T-cell (primary cell): ENCODE measurements at regions not wholly inside any gene's neighbourhood (a gene's known extent, or its start where the extent isn't known, plus 50 kb on each side); places are given as distances from the start of the nearest gene placed in this dataset.

ENCODE experiments used
- ATAC-seq, 4 experiments: fragments of 200-7000 bp in 3 of 4; fragments of 150-1000 bp in 1 of 4; cut with Tn5 transposase; replicated peaks in 1 of 4; 1 replicate in 3 of 4; 2 replicates in 1 of 4; pipeline ENCODE4 v1.10.0; 2021; ENCODE audit warnings: moderate library complexity in 3 of 4, mild to moderate bottlenecking in 2 of 4, moderate number of reproducible peaks in 1 of 4
- CTCF ChIA-PET, 2 donors: fragments of 300-600 bp; sonication (Branson Sonifier 250); formaldehyde crosslinking; loops; one replicate each; lab custom pipeline; 2022; ENCODE audit warnings: antibody characterized with exemption in 2 of 2; lab: Charles Lee
- POLR2A ChIA-PET, 2 donors: fragments of 300-600 bp; sonication (Branson Sonifier 250); formaldehyde crosslinking; loops; one replicate each; lab custom pipeline; 2022; ENCODE audit warnings: antibody characterized with exemption in 2 of 2; lab: Charles Lee
- DNase-seq, 35 experiments: peaks; one replicate each; pipeline versions ENCODE4 v3.0.0 to v3.0.0-alpha.2; 2013 to 2023
- H3K27ac ChIP-seq: one replicate; pipeline ENCODE4 v1.5.1; 2013; ENCODE audit warnings: low read length
- H3K27me3 ChIP-seq, 2 experiments: replicated peaks in 1 of 2; 1 replicate in 1 of 2; 2 replicates in 1 of 2; pipeline versions ENCODE4 v1.6.1 to v1.7.0; 2013; ENCODE audit warnings: low read length in 1 of 2, mixed read lengths in 1 of 2; ENCODE audit not compliant: control insufficient read depth in 2 of 2, insufficient read depth in 2 of 2; ENCODE audit errors: extremely low read depth in 1 of 2
- H3K36me3 ChIP-seq, 2 donors: 1 replicate in 1 of 2; 2 replicates in 1 of 2; pipeline versions ENCODE4 v1.6.1 to v1.7.0; 2013; ENCODE audit warnings: low read length in 1 of 2; ENCODE audit not compliant: control insufficient read depth in 2 of 2, insufficient read depth in 1 of 2; ENCODE audit errors: extremely low read depth in 1 of 2
- H3K4me1 ChIP-seq, 2 experiments: 1 replicate in 1 of 2; 2 replicates in 1 of 2; pipeline versions ENCODE4 v1.6.1 to v1.7.0; 2013; ENCODE audit warnings: low read length in 2 of 2, mixed read lengths in 1 of 2; ENCODE audit not compliant: insufficient read depth in 2 of 2, control insufficient read depth in 1 of 2; ENCODE audit errors: extremely low read depth in 1 of 2
- H3K4me3 ChIP-seq, 2 donors: 1 replicate in 1 of 2; 2 replicates in 1 of 2; pipeline versions ENCODE4 v1.5.1 to v1.7.0; 2013; ENCODE audit warnings: mild to moderate bottlenecking in 2 of 2, low read length in 1 of 2, moderate library complexity in 1 of 2; ENCODE audit not compliant: control insufficient read depth in 1 of 2; ENCODE audit errors: extremely low read depth in 1 of 2
- H3K9me3 ChIP-seq: 2 replicates; pipeline ENCODE4 v1.7.0; 2013
- H3K27ac Mint-ChIP-seq, 2 donors: one replicate each; pipeline ENCODE4 v1.8.0; 2020 to 2021; ENCODE audit warnings: mild to moderate bottlenecking in 2 of 2, mixed read lengths in 2 of 2
- H3K27me3 Mint-ChIP-seq, 2 donors: one replicate each; pipeline ENCODE4 v1.8.0; 2021 to 2022; ENCODE audit warnings: mixed read lengths in 2 of 2
- H3K36me3 Mint-ChIP-seq: one replicate; pipeline ENCODE4 v1.8.0; 2021; ENCODE audit warnings: mixed read lengths
- H3K4me1 Mint-ChIP-seq, 3 donors: one replicate each; pipeline ENCODE4 v1.8.0; 2020 to 2022; ENCODE audit warnings: mixed read lengths in 3 of 3, mild to moderate bottlenecking in 1 of 3
- H3K4me3 Mint-ChIP-seq, 3 donors: one replicate each; pipeline ENCODE4 v1.8.0; 2020 to 2022; ENCODE audit warnings: mild to moderate bottlenecking in 3 of 3, mixed read lengths in 3 of 3, moderate library complexity in 3 of 3
- H3K9me3 Mint-ChIP-seq, 3 donors: one replicate each; pipeline ENCODE4 v1.8.0; 2020 to 2022; ENCODE audit warnings: mixed read lengths in 3 of 3
- WGBS: methylation state at CpG from one replicate; pipeline ENCODE4 v1.1.5; 2013; ENCODE audit warnings: missing lambda C conversion rate; ENCODE audit not compliant: insufficient coverage; 5-methylcytosine and 5-hydroxymethylcytosine counted together

- Histone ChIP-seq H3K27me3 (peaks cover 0 to 8% of the 10 kb centered on the region in 2 experiments), H3K4me1 (no peaks in the 10 kb centered on the region), H3K36me3 (no peaks in the 10 kb centered on the region), H3K9me3 (no peaks in the 10 kb centered on the region), H3K27ac (no peak overlapping the region), H3K4me3 (no peak overlapping the region)
- H3K9me3 Mint-ChIP-seq, result peaks cover 2 to 3% (median 3%) of the 10 kb centered on the region in 3 donors
- H3K27me3 Mint-ChIP-seq, result peaks cover 0 to 8% of the 10 kb centered on the region in 2 donors
- no peaks in the 10 kb centered on the region for H3K36me3 Mint-ChIP-seq
- no peak for DNase-seq
- H3K27ac Mint-ChIP-seq, result no peak overlapping the region
- H3K4me3 Mint-ChIP-seq, result no peak overlapping the region
- no peak for ATAC-seq
- ChIA-PET POLR2A (no interaction called here), CTCF (interaction anchor here in 1 of 2 donors (0.9 kb wide), 1 partner anchor 11 kb away, joined by 3 read pairs; no protein-coding TSS in a partner anchor)
- 100% methylated on average over 1 of the region's 2 CpGs for WGBS
- peaks cover 0 to 4% (median 0%) of the 10 kb centered on the region in 3 donors for H3K4me1 Mint-ChIP-seq
These were observed 175.2 kb upstream of the GRIN2B start for GRCh38 chr12:14156606-14157005.

- Mint-ChIP-seq H3K27ac (no peak overlapping the region), H3K27me3 (peaks cover 0 to 8% of the 10 kb centered on the region in 2 donors), H3K4me1 (peaks cover 0 to 4% (median 0%) of the 10 kb centered on the region in 3 donors), H3K9me3 (peaks cover 2 to 3% (median 3%) of the 10 kb centered on the region in 3 donors), H3K36me3 (no peaks in the 10 kb centered on the region), H3K4me3 (no peak overlapping the region)
- 100% methylated on average over 1 of the region's 3 CpGs for WGBS
- ChIA-PET CTCF (interaction anchor here in 1 of 2 donors (0.9 kb wide), 1 partner anchor 10 kb away, joined by 3 read pairs; no protein-coding TSS in a partner anchor), POLR2A (no interaction called here)
- Histone ChIP-seq H3K27me3 (peaks cover 0 to 8% of the 10 kb centered on the region in 2 experiments), H3K36me3 (no peaks in the 10 kb centered on the region), H3K9me3 (no peaks in the 10 kb centered on the region), H3K4me3 (no peak overlapping the region), H3K4me1 (no peaks in the 10 kb centered on the region), H3K27ac (no peak overlapping the region)
- DNase-seq, result no peak
- no peak for ATAC-seq
These were observed 175.8 kb upstream of the GRIN2B start for GRCh38 chr12:14157088-14157747.

DNA sequence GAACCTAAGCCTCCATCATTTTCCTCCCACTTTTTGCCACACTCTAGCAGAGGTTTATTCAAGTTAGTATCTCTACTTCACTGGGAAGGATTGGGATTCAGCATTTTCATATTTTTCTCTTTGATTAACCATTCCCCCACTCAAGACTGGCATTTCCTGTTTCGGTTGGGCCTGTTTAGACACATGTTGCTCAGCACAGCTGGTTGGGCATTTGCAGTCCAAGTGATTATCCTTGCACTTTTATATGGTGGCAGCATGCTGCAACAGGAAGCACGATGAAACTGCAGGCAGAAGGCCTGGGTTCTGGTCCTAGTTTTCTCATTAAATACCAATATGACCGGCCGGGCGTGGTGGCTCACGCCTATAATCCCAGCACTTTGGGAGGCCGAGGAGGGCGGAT, 182.9 kb upstream of the GRIN2B start:
- no peak overlapping the region for H3K4me3 ChIP-seq
- DNase-seq (no peak), ATAC-seq (no peak)
- CTCF ChIA-PET, result no interaction called here
- H3K36me3 ChIP-seq, result no peaks in the 10 kb centered on the region
- no peak overlapping the region for H3K27ac Mint-ChIP-seq
- H3K4me1 ChIP-seq, result no peaks in the 10 kb centered on the region
- H3K4me3 Mint-ChIP-seq, result no peak overlapping the region
- WGBS, result 59% methylated on average over 2 of the region's 8 CpGs
- no peaks in the 10 kb centered on the region for H3K9me3 Mint-ChIP-seq
- no peaks in the 10 kb centered on the region for H3K27me3 Mint-ChIP-seq
- peaks cover 0 to 6% (median 0%) of the 10 kb centered on the region in 3 donors for H3K4me1 Mint-ChIP-seq
- H3K9me3 ChIP-seq, result no peaks in the 10 kb centered on the region
- H3K36me3 Mint-ChIP-seq, result no peaks in the 10 kb centered on the region
- no peak overlapping the region for H3K27ac ChIP-seq
- POLR2A ChIA-PET, result no interaction called here
- no peaks in the 10 kb centered on the region for H3K27me3 ChIP-seq

GRCh38 chr12:14167005-14167628, 185.7 kb upstream of the GRIN2B start:
- DNase-seq (peak in 16 of 35 experiments; percentile 2 to 58 (median 16)), ATAC-seq (no peak)
- Mint-ChIP-seq H3K4me1 (peaks cover 0 to 6% (median 2%) of the 10 kb centered on the region in 3 donors), H3K36me3 (no peaks in the 10 kb centered on the region), H3K27me3 (peaks cover 5 to 6% of the 10 kb centered on the region in 2 donors), H3K4me3 (no peak overlapping the region), H3K9me3 (no peaks in the 10 kb centered on the region), H3K27ac (no peak overlapping the region)
- H3K4me3 ChIP-seq, result no peak overlapping the region
- no peaks in the 10 kb centered on the region for H3K36me3 ChIP-seq
- no peaks in the 10 kb centered on the region for H3K4me1 ChIP-seq
- ChIA-PET CTCF (interaction anchor here (0.6 to 1.5 kb wide), 10 partner anchors 10 to 1634 kb away, joined by 3 to 7 read pairs (median 3); partner anchors contain the start of gene ATF7IP (in 1 of the 2)), POLR2A (interaction anchor here in 1 of 2 donors (0.6 kb wide), 1 partner anchor 12 kb away, joined by 3 read pairs; no protein-coding TSS in a partner anchor)
- no peak overlapping the region for H3K27ac ChIP-seq
- H3K9me3 ChIP-seq, result no peaks in the 10 kb centered on the region
- 25% methylated on average over 2 of the region's 4 CpGs for WGBS
- H3K27me3 ChIP-seq, result no peaks in the 10 kb centered on the region

GRCh38 chr12:14169281-14169680, 187.9 kb upstream of the GRIN2B start:
- WGBS, result no CpG with 5 or more reads among the region's 3 CpGs
- Mint-ChIP-seq H3K36me3 (no peaks in the 10 kb centered on the region), H3K27ac (no peak overlapping the region), H3K9me3 (no peaks in the 10 kb centered on the region), H3K27me3 (peaks cover 11 to 12% of the 10 kb centered on the region in 2 donors), H3K4me3 (no peak overlapping the region), H3K4me1 (peaks cover 0 to 6% (median 2%) of the 10 kb centered on the region in 3 donors)
- Histone ChIP-seq H3K27ac (no peak overlapping the region), H3K4me3 (no peak overlapping the region), H3K4me1 (no peaks in the 10 kb centered on the region), H3K36me3 (no peaks in the 10 kb centered on the region), H3K27me3 (no peaks in the 10 kb centered on the region), H3K9me3 (no peaks in the 10 kb centered on the region)
- ChIA-PET POLR2A (no interaction called here), CTCF (no interaction called here)
- DNase-seq, result no peak
- no peak for ATAC-seq

DNA sequence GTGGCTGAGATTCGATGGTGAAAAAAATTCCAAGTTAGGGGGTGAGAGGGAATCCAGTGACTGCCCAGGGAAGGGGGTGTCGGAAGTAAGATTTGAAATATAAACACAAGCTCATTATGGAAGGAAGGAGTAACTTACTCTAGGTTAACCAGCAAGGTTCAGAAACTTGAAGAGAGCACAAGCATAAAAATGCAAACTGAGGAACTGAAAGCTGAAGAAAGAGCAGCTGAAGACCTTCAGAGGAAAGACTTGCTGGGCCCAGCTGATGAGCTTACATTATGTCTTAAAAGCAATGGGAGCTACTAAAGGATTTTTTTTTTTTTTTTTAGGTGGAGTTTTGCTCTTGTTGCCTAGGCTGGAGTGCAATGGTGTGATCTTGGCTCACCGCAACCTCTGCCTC, 189.7 kb upstream of the GRIN2B start:
- Mint-ChIP-seq H3K36me3 (no peaks in the 10 kb centered on the region), H3K9me3 (no peaks in the 10 kb centered on the region), H3K27ac (no peak overlapping the region), H3K4me1 (peaks cover 0 to 6% (median 2%) of the 10 kb centered on the region in 3 donors), H3K4me3 (no peak overlapping the region), H3K27me3 (peaks cover 11 to 16% of the 10 kb centered on the region in 2 donors)
- Histone ChIP-seq H3K9me3 (no peaks in the 10 kb centered on the region), H3K36me3 (no peaks in the 10 kb centered on the region), H3K27ac (no peak overlapping the region), H3K4me1 (no peaks in the 10 kb centered on the region), H3K4me3 (no peak overlapping the region), H3K27me3 (peaks cover 0 to 2% of the 10 kb centered on the region in 2 experiments)
- ATAC-seq (no peak), DNase-seq (no peak)
- no CpG with 5 or more reads among the region's 3 CpGs for WGBS
- CTCF ChIA-PET, result interaction anchor here in 1 of 2 donors (0.7 to 1.1 kb wide), 2 partner anchors 10 to 22 kb away, joined by 5 to 8 read pairs; no protein-coding TSS in a partner anchor
- POLR2A ChIA-PET, result interaction anchor here in 1 of 2 donors (0.6 kb wide), 1 partner anchor 490 kb away, joined by 7 read pairs; no protein-coding TSS in a partner anchor
